Liver (tissue), 8 donors: ENCODE measurements at regions not wholly inside any gene's neighbourhood (a gene's known extent, or its start where the extent isn't known, plus 50 kb on each side); places are given as distances from the start of the nearest gene placed in this dataset.

Source experiments
- DNase-seq: peaks from one replicate; pipeline ENCODE4 v3.0.0-alpha.2; 2017; ENCODE audit warnings: low spot score
- H3K27ac ChIP-seq, 2 donors: one replicate each; pipeline ENCODE4 v1.7.0; 2013; ENCODE audit warnings: inconsistent platforms in 2 of 2, low read length in 2 of 2, control low read depth in 1 of 2, low read depth in 1 of 2, mild to moderate bottlenecking in 1 of 2
- H3K27me3 ChIP-seq, 4 donors: one replicate each; pipeline versions ENCODE4 v1.6.1 to v1.7.0; 2013; ENCODE audit warnings: low read length in 3 of 4, inconsistent platforms in 1 of 4, mild to moderate bottlenecking in 1 of 4, moderate library complexity in 1 of 4; ENCODE audit not compliant: control insufficient read depth in 4 of 4, insufficient read depth in 4 of 4
- H3K36me3 ChIP-seq, 4 donors: one replicate each; pipeline versions ENCODE4 v1.6.1 to v1.7.0; 2013; ENCODE audit warnings: low read length in 3 of 4, mild to moderate bottlenecking in 3 of 4, low read depth in 1 of 4, moderate library complexity in 1 of 4; ENCODE audit not compliant: control insufficient read depth in 4 of 4, insufficient read depth in 3 of 4
- H3K4me1 ChIP-seq, 4 donors: one replicate each; pipeline versions ENCODE4 v1.6.1 to v1.7.0; 2013; ENCODE audit warnings: low read length in 3 of 4, mild to moderate bottlenecking in 3 of 4, moderate library complexity in 1 of 4; ENCODE audit not compliant: control insufficient read depth in 4 of 4, insufficient read depth in 4 of 4
- H3K4me3 ChIP-seq, 3 donors: one replicate each; pipeline versions ENCODE4 v1.6.1 to v1.7.0; 2013; ENCODE audit warnings: low read length in 3 of 3, control low read depth in 1 of 3, low read depth in 1 of 3, mild to moderate bottlenecking in 1 of 3
- H3K9ac ChIP-seq, 2 donors: one replicate each; pipeline ENCODE4 v1.7.0; 2013; ENCODE audit warnings: low read length in 2 of 2, mild to moderate bottlenecking in 2 of 2, moderate library complexity in 2 of 2, control low read depth in 1 of 2, low read depth in 1 of 2
- H3K9me3 ChIP-seq, 4 donors: one replicate each; pipeline versions ENCODE4 v1.6.1 to v1.7.0; 2013; ENCODE audit warnings: low read length in 3 of 4; ENCODE audit not compliant: control insufficient read depth in 4 of 4
- EGR1 ChIP-seq, 2 donors: IDR thresholded peaks; 2 replicates each; pipeline ENCODE4 v1.6.1; 2016 to 2018; ENCODE audit warnings: antibody characterized with exemption in 2 of 2, low read depth in 2 of 2
- FOXA1 ChIP-seq: IDR thresholded peaks from 2 replicates; pipeline ENCODE4 v1.6.1; 2016; ENCODE audit warnings: antibody characterized with exemption
- FOXA2 ChIP-seq: IDR thresholded peaks from 2 replicates; pipeline ENCODE4 v1.6.1; 2016; ENCODE audit warnings: antibody characterized with exemption
- GABPA ChIP-seq, 2 donors: IDR thresholded peaks in 1 of 2; conservative IDR thresholded peaks in 1 of 2; 2 replicates each; pipeline ENCODE4 v1.6.1; 2016; ENCODE audit warnings: antibody characterized with exemption in 2 of 2, mild to moderate bottlenecking in 1 of 2, moderate library complexity in 1 of 2
- HNF4A ChIP-seq, 2 donors: conservative IDR thresholded peaks; 2 replicates each; pipeline ENCODE4 v1.6.1; 2016; ENCODE audit warnings: antibody characterized with exemption in 2 of 2, mild to moderate bottlenecking in 2 of 2
- HNF4G ChIP-seq: IDR thresholded peaks from 2 replicates; pipeline ENCODE4 v1.6.1; 2016; ENCODE audit warnings: antibody characterized with exemption
- JUND ChIP-seq, 2 donors: IDR thresholded peaks; 2 replicates each; pipeline ENCODE4 v1.6.1; 2016; ENCODE audit warnings: antibody characterized with exemption in 2 of 2
- NR2F2 ChIP-seq: IDR thresholded peaks from 2 replicates; pipeline ENCODE4 v1.6.1; 2016; ENCODE audit warnings: antibody characterized with exemption
- RAD21 ChIP-seq, 2 donors: IDR thresholded peaks; 2 replicates each; pipeline ENCODE4 v1.6.1; 2016; ENCODE audit warnings: antibody characterized with exemption in 2 of 2, mild to moderate bottlenecking in 2 of 2
- RXRA ChIP-seq, 2 donors: IDR thresholded peaks; 2 replicates each; pipeline ENCODE4 v1.6.1; 2017 to 2018; ENCODE audit warnings: antibody characterized with exemption in 2 of 2, mild to moderate bottlenecking in 1 of 2
- SP1 ChIP-seq: IDR thresholded peaks from 2 replicates; pipeline ENCODE4 v1.6.1; 2018; ENCODE audit warnings: antibody characterized with exemption, mild to moderate bottlenecking
- TAF1 ChIP-seq: conservative IDR thresholded peaks from 2 replicates; pipeline ENCODE4 v1.6.1; 2016; ENCODE audit warnings: antibody characterized with exemption, mild to moderate bottlenecking
- YY1 ChIP-seq: IDR thresholded peaks from 2 replicates; pipeline ENCODE4 v1.6.1; 2016; ENCODE audit warnings: antibody characterized with exemption, mild to moderate bottlenecking
- WGBS: extraction: QIAGEN DNeasy Blood & Tissue Kit; methylation state at CpG from one replicate; pipeline ENCODE4 v1.1.7; 2013; 5-methylcytosine and 5-hydroxymethylcytosine counted together
- TF ChIP-seq, protein P1 (sequence below): fragments of 150-350 bp; IDR thresholded peaks from 2 replicates; pipeline ENCODE4 v1.5.1; 2017; ENCODE audit warnings: improper control_type of control experiment, low read depth, low read length; ENCODE audit not compliant: missing input control
- TF ChIP-seq, protein P2 (sequence below): IDR thresholded peaks from 2 replicates; pipeline ENCODE4 v1.6.1; 2016; ENCODE audit warnings: antibody characterized with exemption
- TF ChIP-seq, protein P3 (sequence below): IDR thresholded peaks from 2 replicates; pipeline ENCODE4 v1.6.1; 2016; ENCODE audit warnings: antibody characterized with exemption, mild to moderate bottlenecking
- TF ChIP-seq, protein P4 (sequence below): IDR thresholded peaks from 2 replicates; pipeline ENCODE4 v1.6.1; 2016; ENCODE audit warnings: antibody characterized with exemption
- TF ChIP-seq, protein P5 (sequence below): IDR thresholded peaks from 2 replicates; pipeline ENCODE4 v1.6.1; 2016; ENCODE audit warnings: antibody characterized with exemption
- donor health status: healthy.
- donor health status: healthy.
- donor health status: healthy.
- donor health status: healthy.
- donor health status: healthy.

DNA sequence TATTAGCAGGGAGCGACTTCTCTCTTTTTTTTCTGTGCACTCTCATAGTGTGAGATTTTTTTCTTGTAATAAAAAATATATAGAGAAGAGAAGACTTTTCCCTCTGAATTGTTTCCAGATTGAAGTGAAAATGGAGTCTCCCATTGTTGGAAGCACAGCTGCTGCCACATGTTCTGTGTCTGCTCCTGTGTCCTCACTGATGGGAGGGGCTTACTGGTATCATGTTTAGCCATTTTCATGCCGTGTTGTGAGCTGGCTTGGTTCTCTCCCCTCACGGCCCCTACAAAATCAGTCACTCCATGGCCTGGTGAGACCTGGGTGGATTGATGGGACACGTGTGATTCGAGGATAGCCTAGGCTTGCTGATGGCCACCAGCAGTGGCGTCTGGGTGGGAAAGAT is 379.7 kb upstream of the DDHD1 start:
- DNase-seq, result no peak

DNA sequence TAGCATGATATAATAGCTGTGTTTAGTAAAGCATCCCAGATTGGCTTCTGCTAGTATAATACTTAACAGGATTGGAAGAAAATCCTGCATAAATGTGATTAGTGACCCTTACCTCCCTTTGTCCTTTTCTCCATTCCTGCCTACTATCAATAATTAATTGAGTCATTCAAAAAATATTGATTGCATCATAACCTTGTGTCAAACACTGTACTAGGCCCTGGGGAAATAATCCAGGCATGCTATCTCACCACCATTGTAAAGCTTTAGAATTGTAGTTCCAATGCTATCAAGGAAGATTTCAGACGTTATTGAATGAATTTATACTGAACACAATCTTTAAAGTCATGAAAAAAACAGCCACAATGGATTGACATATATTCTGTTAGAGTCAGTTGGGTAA is 378.6 kb upstream of the DDHD1 start:
- Histone ChIP-seq H3K4me3 (no peak overlapping the region), H3K9ac (no peak overlapping the region), H3K9me3 (no peaks in the 10 kb centered on the region), H3K27ac (no peak overlapping the region), H3K4me1 (no peaks in the 10 kb centered on the region), H3K36me3 (no peaks in the 10 kb centered on the region), H3K27me3 (no peaks in the 10 kb centered on the region)
- TF ChIP-seq RAD21 (IDR thresholded peaks at IDR 0.05) (no peak), HNF4G (no peak), EGR1 (IDR thresholded peaks at IDR 0.05; ENCODE audit: low read depth in 2 of 2) (no peak), NR2F2 (no peak), FOXA2 (no peak), GABPA (IDR thresholded peaks at IDR 0.05 in 1 of 2, conservative IDR thresholded peaks at IDR 0.05 in 1 of 2) (no peak), SP1 (no peak), TAF1 (no peak), FOXA1 (no peak), RXRA (IDR thresholded peaks at IDR 0.05) (no peak), HNF4A (conservative IDR thresholded peaks at IDR 0.05) (no peak), JUND (IDR thresholded peaks at IDR 0.05) (no peak), YY1 (no peak)
- TF ChIP-seq, protein P1, sequence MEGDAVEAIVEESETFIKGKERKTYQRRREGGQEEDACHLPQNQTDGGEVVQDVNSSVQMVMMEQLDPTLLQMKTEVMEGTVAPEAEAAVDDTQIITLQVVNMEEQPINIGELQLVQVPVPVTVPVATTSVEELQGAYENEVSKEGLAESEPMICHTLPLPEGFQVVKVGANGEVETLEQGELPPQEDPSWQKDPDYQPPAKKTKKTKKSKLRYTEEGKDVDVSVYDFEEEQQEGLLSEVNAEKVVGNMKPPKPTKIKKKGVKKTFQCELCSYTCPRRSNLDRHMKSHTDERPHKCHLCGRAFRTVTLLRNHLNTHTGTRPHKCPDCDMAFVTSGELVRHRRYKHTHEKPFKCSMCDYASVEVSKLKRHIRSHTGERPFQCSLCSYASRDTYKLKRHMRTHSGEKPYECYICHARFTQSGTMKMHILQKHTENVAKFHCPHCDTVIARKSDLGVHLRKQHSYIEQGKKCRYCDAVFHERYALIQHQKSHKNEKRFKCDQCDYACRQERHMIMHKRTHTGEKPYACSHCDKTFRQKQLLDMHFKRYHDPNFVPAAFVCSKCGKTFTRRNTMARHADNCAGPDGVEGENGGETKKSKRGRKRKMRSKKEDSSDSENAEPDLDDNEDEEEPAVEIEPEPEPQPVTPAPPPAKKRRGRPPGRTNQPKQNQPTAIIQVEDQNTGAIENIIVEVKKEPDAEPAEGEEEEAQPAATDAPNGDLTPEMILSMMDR, result no peak
- TF ChIP-seq, protein P2, sequence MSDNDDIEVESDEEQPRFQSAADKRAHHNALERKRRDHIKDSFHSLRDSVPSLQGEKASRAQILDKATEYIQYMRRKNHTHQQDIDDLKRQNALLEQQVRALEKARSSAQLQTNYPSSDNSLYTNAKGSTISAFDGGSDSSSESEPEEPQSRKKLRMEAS, result no peak
- TF ChIP-seq, protein P3, sequence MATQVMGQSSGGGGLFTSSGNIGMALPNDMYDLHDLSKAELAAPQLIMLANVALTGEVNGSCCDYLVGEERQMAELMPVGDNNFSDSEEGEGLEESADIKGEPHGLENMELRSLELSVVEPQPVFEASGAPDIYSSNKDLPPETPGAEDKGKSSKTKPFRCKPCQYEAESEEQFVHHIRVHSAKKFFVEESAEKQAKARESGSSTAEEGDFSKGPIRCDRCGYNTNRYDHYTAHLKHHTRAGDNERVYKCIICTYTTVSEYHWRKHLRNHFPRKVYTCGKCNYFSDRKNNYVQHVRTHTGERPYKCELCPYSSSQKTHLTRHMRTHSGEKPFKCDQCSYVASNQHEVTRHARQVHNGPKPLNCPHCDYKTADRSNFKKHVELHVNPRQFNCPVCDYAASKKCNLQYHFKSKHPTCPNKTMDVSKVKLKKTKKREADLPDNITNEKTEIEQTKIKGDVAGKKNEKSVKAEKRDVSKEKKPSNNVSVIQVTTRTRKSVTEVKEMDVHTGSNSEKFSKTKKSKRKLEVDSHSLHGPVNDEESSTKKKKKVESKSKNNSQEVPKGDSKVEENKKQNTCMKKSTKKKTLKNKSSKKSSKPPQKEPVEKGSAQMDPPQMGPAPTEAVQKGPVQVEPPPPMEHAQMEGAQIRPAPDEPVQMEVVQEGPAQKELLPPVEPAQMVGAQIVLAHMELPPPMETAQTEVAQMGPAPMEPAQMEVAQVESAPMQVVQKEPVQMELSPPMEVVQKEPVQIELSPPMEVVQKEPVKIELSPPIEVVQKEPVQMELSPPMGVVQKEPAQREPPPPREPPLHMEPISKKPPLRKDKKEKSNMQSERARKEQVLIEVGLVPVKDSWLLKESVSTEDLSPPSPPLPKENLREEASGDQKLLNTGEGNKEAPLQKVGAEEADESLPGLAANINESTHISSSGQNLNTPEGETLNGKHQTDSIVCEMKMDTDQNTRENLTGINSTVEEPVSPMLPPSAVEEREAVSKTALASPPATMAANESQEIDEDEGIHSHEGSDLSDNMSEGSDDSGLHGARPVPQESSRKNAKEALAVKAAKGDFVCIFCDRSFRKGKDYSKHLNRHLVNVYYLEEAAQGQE, result no peak
- TF ChIP-seq, protein P4, sequence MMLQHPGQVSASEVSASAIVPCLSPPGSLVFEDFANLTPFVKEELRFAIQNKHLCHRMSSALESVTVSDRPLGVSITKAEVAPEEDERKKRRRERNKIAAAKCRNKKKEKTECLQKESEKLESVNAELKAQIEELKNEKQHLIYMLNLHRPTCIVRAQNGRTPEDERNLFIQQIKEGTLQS, result no peak
- TF ChIP-seq, protein P5, sequence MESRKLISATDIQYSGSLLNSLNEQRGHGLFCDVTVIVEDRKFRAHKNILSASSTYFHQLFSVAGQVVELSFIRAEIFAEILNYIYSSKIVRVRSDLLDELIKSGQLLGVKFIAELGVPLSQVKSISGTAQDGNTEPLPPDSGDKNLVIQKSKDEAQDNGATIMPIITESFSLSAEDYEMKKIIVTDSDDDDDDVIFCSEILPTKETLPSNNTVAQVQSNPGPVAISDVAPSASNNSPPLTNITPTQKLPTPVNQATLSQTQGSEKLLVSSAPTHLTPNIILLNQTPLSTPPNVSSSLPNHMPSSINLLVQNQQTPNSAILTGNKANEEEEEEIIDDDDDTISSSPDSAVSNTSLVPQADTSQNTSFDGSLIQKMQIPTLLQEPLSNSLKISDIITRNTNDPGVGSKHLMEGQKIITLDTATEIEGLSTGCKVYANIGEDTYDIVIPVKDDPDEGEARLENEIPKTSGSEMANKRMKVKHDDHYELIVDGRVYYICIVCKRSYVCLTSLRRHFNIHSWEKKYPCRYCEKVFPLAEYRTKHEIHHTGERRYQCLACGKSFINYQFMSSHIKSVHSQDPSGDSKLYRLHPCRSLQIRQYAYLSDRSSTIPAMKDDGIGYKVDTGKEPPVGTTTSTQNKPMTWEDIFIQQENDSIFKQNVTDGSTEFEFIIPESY, result no peak
- WGBS, result 72% methylated on average over 1 of the region's 1 CpG
- no peak for DNase-seq

More for the DNA sequence above, 379.7 kb upstream of the DDHD1 start:
- no peak overlapping the region for H3K9ac ChIP-seq
- WGBS, result 74% methylated on average over 6 of the region's 6 CpGs
- no peaks in the 10 kb centered on the region for H3K4me1 ChIP-seq
- no peaks in the 10 kb centered on the region for H3K27me3 ChIP-seq
- H3K9me3 ChIP-seq, result no peaks in the 10 kb centered on the region
- no peaks in the 10 kb centered on the region for H3K36me3 ChIP-seq
- no peak overlapping the region for H3K4me3 ChIP-seq
- no peak overlapping the region for H3K27ac ChIP-seq
- TF ChIP-seq GABPA (IDR thresholded peaks at IDR 0.05 in 1 of 2, conservative IDR thresholded peaks at IDR 0.05 in 1 of 2), result no peak
- TF ChIP-seq FOXA1, result no peak
- no peak for TF ChIP-seq RXRA (IDR thresholded peaks at IDR 0.05)
- no peak for TF ChIP-seq HNF4G
- no peak for TF ChIP-seq JUND (IDR thresholded peaks at IDR 0.05)
- no peak for TF ChIP-seq FOXA2
- no peak for TF ChIP-seq TAF1
- TF ChIP-seq YY1, result no peak
- TF ChIP-seq, protein P1, result no peak
- TF ChIP-seq, protein P4, result no peak
- TF ChIP-seq HNF4A (conservative IDR thresholded peaks at IDR 0.05), result no peak
- TF ChIP-seq RAD21 (IDR thresholded peaks at IDR 0.05), result no peak
